Aorta (tissue), 5 donors: ENCODE measurements at regions not wholly inside any gene's neighbourhood (a gene's known extent, or its start where the extent isn't known, plus 50 kb on each side); places are given as distances from the start of the nearest gene placed in this dataset.
"Not testable (repeated sequence)": the region's sequence is repeated elsewhere in the genome, so short reads cannot be mapped to it uniquely, and the experiment has no call there.

ENCODE experiments used
- ATAC-seq: fragments of 200-7000 bp; cut with Tn5 transposase; one replicate; pipeline ENCODE4 v1.9.1; 2022; ENCODE audit warnings: moderate library complexity; ENCODE audit not compliant: low FRiP score
- DNase-seq, 2 donors: peaks; one replicate each; pipeline ENCODE4 v3.0.0-alpha.2; 2020
- H3K27ac ChIP-seq, 2 donors: one replicate each; pipeline ENCODE4 v1.5.1; 2013; ENCODE audit warnings: low read length in 2 of 2, mild to moderate bottlenecking in 2 of 2, moderate library complexity in 2 of 2, control low read depth in 1 of 2, inconsistent platforms in 1 of 2, low read depth in 1 of 2
- H3K27me3 ChIP-seq, 2 donors: one replicate each; pipeline ENCODE4 v1.6.1; 2013; ENCODE audit warnings: control low read depth in 1 of 2, low read length in 1 of 2, mild to moderate bottlenecking in 1 of 2, moderate library complexity in 1 of 2; ENCODE audit not compliant: insufficient read depth in 2 of 2, control insufficient read depth in 1 of 2
- H3K36me3 ChIP-seq, 2 donors: one replicate each; pipeline ENCODE4 v1.6.1; 2013; ENCODE audit warnings: control low read depth in 1 of 2, low read length in 1 of 2, mild to moderate bottlenecking in 1 of 2; ENCODE audit not compliant: insufficient read depth in 2 of 2, control insufficient read depth in 1 of 2
- H3K4me1 ChIP-seq, 2 donors: one replicate each; pipeline ENCODE4 v1.6.1; 2013; ENCODE audit warnings: low read length in 2 of 2, control low read depth in 1 of 2, mild to moderate bottlenecking in 1 of 2, moderate library complexity in 1 of 2; ENCODE audit not compliant: insufficient read depth in 2 of 2, control insufficient read depth in 1 of 2
- H3K4me3 ChIP-seq, 2 donors: one replicate each; pipeline ENCODE4 v1.5.1; 2013; ENCODE audit warnings: low read length in 2 of 2, control low read depth in 1 of 2, mild to moderate bottlenecking in 1 of 2
- H3K9me3 ChIP-seq: one replicate; pipeline ENCODE4 v1.6.1; 2013; ENCODE audit warnings: mild to moderate bottlenecking, low read length; ENCODE audit not compliant: control insufficient read depth
- WGBS, 2 donors: extraction: QIAGEN DNeasy Blood & Tissue Kit; methylation state at CpG; one replicate each; pipeline ENCODE4 v1.1.7; 2013; 5-methylcytosine and 5-hydroxymethylcytosine counted together
- intact Hi-C, 2 donors: fragments of 100-400 bp; cut with DNase I; formaldehyde crosslinking; loops; one replicate each; pipeline versions ENCODE4 v1.14.2 to v1.15.0; 2022
- donor health status: healthy with polysubstance abuse.
- donor health status: Bipolar disorder and iron deficiency.
- donor health status: DM: no; HTN: no; CAD: no.
- donor health status: DM: no; HTN: no; CAD: no.
- donor health status: DM: yes; HTN: yes; CAD: no.

DNA sequence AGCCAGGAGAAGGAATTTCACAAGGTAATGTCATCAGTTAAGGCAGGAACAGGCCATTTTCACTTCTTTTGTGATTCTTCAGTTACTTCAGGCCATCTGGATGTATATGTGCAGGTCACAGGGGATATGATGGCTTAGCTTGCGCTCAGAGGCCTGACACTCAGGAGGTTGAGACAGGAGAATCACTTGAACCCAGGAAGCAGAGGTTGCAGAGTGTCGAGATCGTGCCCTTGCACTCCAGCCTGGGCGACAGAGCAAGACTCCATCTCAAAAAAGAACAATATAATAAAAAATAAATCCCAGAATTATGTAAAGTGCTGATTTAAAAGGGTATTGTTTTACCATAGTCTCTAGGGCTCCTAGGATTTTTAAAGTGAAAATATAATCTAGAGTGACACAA lies 235.9 kb upstream of the FAM240B start:
- peak in 1 of 2 donors; percentile 35 for DNase-seq
- WGBS, 2 donors: 80 to 85% methylated on average over 4 of the region's 4 CpGs
- H3K27me3 ChIP-seq, H3K9me3 ChIP-seq, ATAC-seq, intact Hi-C loops, H3K4me3 ChIP-seq, H3K27ac ChIP-seq, H3K36me3 ChIP-seq, H3K4me1 ChIP-seq: not testable (repeated sequence)

DNA sequence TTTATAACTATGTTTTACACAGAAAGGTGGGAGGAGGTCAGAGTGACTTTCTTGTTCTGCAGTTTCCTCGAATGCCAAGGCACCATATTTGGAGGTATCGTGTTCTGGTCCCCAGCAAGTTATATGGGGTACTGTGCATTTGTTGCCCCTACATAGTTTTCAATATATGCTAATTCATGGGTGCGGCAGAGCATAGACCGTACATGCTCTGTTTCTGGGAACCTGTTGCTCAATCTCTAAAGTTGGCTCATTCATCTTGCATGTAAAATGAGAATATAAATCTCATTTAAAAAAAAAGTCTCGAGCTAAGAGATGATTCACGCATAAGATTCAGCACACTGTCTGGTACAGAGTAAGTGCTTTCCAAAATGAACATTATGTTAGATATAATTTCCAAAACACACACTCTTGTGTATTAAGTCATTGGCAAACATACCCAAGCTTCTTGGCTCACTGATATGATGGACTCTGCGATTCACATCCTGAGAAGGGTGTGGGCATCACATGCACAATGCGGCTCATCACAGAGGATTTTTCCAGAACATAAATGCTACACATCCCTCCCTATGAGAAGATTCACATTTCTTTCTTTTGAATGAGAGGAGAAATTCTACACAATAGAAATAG lies 232.9 kb upstream of the FAM240B start:
- ATAC-seq, H3K4me1 ChIP-seq, DNase-seq, H3K36me3 ChIP-seq, H3K9me3 ChIP-seq, H3K4me3 ChIP-seq, intact Hi-C loops, H3K27ac ChIP-seq, H3K27me3 ChIP-seq: not testable (repeated sequence)
- WGBS, 2 donors: 54 to 59% methylated on average over 4 to 5 of the region's 8 CpGs

DNA sequence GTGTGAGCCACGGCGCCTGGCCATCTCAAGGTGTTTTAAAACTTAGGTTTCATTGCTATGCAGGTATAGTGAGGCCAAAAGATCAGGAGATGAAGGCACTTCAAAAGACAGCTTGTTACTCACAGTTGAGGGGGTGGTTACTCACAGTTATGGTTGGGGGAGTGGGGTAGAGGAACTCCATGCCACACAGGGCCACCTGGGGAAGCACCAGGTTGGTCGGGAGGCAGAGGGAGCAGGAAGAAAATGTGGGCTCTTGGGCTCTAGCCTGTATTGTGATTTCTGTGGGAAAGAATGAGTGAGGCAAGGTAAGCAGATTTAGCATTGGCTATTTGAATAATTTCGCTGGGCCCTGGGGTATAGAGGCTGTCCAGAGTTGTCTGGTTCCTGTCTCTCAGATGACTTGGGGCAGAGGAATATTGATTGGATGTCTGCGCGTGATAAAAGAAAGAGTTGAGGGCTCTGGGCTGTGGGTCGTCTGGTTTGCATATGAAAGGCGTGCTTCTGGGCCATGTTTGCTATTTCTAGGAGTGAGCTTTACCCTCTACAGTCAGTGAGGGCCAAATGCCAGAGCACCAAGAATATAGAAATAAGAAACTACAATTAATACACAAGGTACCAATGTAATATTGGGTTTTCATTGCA lies 226.1 kb upstream of the FAM240B start:
- H3K27ac ChIP-seq, ATAC-seq, intact Hi-C loops, DNase-seq, H3K4me3 ChIP-seq, H3K27me3 ChIP-seq, H3K4me1 ChIP-seq, H3K9me3 ChIP-seq, H3K36me3 ChIP-seq: not testable (repeated sequence)
- WGBS, 2 donors: no CpG with 5 or more reads among the region's 8 CpGs

DNA sequence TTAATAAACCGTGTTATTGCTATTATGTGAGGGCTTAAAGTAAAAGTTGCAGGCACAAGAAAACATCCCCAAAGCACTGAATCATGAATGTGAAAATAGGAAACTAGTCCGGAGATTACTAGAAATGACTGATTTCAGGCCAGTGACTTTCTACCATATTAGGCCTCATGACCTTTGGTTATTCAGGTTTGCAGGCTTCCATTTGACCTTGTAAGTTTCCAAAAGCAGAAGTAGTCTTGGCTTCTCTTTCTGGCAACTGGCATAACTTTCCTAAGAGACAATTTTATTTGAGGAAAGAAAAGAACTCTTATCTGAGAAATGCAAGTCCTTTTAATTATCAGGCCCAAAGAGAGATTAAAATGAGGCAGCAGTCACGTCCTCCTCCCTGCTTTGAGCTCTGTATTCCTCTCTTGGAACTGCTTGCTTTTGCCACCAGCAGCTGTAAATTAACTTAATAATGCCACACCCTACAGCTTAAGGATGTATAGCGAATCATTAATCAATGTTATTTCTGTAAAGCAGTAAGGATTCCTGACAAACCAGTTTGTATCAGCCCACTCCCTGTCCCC lies 225.0 kb upstream of the FAM240B start:
- H3K27me3 ChIP-seq, ATAC-seq, H3K4me1 ChIP-seq, H3K27ac ChIP-seq, H3K36me3 ChIP-seq, H3K4me3 ChIP-seq, intact Hi-C loops, H3K9me3 ChIP-seq, DNase-seq: not testable (repeated sequence)
- no CpG with 5 or more reads among the region's 4 CpGs for WGBS, 2 donors

DNA sequence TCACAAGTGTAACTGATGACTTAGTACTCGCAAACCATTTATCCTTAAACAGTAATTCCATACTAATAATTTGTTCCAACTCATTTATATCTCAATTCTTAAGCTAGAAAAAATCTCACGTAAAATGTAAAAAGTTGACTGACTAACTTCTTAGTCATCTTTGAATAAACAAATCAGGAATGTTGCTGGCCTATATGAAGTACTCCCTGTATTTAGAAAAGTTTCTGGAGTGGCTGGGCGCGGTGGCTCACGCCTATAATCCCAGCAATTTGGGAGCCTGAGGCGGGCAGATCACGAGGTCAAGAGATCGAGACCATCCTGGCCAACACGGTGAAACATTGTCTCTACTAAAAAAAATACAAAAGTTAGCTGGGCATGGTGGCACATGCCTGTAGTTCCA lies 220.6 kb upstream of the FAM240B start:
- DNase-seq, H3K4me3 ChIP-seq, H3K36me3 ChIP-seq, H3K27ac ChIP-seq, H3K9me3 ChIP-seq, ATAC-seq, H3K27me3 ChIP-seq, intact Hi-C loops, H3K4me1 ChIP-seq: not testable (repeated sequence)
- no CpG with 5 or more reads among the region's 9 CpGs for WGBS, 2 donors

DNA sequence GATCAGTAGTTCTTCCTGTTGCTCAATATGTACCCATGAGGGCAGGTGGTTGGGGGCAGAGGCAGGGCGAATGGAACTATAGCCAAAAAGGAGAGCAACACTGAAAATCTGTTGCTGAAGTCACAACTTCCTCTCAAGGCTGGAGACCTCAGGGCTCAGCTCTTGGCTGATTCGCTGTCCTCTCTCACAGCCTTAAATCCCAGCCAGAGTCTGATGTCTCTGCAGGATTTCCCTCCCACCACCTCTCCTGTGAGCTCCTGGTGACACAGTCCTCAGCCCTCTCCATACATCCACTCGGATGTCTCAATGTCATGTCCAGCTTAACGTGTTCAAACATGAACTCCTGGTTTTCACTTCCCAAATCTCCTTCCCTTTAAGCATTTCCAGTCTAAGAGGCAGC lies 218.7 kb upstream of the FAM240B start:
- WGBS, 2 donors: 76 to 80% methylated on average over 1 of the region's 4 CpGs
- H3K27me3 ChIP-seq, H3K36me3 ChIP-seq, H3K4me3 ChIP-seq, H3K27ac ChIP-seq, H3K9me3 ChIP-seq, DNase-seq, H3K4me1 ChIP-seq, intact Hi-C loops: not testable (repeated sequence)
- peak; percentile 45 for ATAC-seq

DNA sequence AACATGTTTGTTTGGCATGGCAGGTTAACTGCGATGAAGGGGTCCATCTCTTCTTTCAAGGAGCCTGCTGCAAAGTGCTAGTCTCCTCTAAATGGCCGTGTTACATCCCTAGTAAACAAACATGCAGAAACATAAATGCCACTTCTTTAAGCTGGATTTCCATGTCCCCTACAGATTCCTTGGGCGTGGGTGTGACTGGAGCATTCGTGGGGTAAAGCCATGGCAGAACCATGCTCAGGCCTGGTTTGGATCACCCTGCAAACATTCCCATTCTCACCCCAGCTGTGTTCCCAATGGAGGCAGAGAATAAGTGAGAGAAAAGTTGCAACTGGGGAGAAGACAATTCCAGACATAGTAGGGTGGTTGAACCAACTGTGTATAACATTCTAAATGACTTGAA lies 208.0 kb upstream of the FAM240B start:
- DNase-seq, H3K27me3 ChIP-seq, ATAC-seq: not testable (repeated sequence)

DNA sequence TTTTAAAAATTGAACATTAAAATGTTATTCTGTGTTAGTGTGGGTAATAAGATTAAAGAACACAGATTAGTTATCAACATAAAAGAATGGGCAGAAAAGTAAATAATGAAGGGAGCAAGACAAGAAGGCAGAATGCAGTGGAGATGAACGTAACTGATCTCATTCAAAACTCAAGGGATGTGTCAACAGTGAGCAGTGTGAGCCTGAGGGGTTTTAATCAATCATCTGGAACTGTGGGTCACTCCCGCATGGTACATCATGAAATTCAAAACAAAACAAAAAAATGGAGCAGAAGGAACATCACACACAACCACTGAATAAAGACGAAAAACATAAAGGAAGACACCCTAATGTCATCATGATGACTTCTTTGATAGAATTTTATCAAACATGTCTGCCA lies 206.6 kb upstream of the FAM240B start:
- no CpG with 5 or more reads among the region's 3 CpGs for WGBS, 2 donors
- H3K4me1 ChIP-seq, ATAC-seq, H3K36me3 ChIP-seq, DNase-seq, H3K9me3 ChIP-seq, intact Hi-C loops, H3K27me3 ChIP-seq, H3K27ac ChIP-seq, H3K4me3 ChIP-seq: not testable (repeated sequence)

More for the DNA sequence above, 208.0 kb upstream of the FAM240B start:
- 83 to 85% methylated on average over 2 of the region's 4 CpGs for WGBS, 2 donors
- H3K36me3 ChIP-seq, H3K4me1 ChIP-seq, H3K9me3 ChIP-seq, H3K27ac ChIP-seq, H3K4me3 ChIP-seq, intact Hi-C loops: not testable (repeated sequence)

DNA sequence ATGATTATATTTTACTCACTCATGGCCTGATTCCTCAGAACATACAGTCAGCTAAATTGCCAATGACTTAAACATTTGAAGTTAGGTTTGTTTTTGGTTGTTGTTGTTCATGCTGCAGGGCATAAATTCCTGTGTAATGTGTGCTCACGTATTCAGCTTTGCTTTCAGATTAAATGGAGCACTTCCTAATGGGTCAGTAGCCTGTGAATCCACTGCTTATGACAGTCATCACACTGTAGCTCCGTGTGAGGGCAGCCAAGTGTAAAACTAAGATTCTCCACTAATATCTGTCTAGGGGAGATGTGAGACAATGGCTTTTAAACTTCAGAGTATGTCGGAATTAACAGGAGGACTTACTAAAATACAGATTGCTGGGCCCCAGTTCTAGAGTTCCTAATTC lies 201.3 kb upstream of the FAM240B start:
- H3K27me3 ChIP-seq, H3K4me3 ChIP-seq, H3K27ac ChIP-seq, intact Hi-C loops, ATAC-seq, DNase-seq, H3K36me3 ChIP-seq, H3K9me3 ChIP-seq, H3K4me1 ChIP-seq: not testable (repeated sequence)
- no CpG with 5 or more reads among the region's 3 CpGs for WGBS, 2 donors
